Neutrophil (primary cell): ENCODE measurements at regions not wholly inside any gene's neighbourhood (a gene's known extent, or its start where the extent isn't known, plus 50 kb on each side); places are given as distances from the start of the nearest gene placed in this dataset.

Source experiments
- H3K27ac ChIP-seq: fragments of 200-600 bp; sonication (generic); 2 replicates; pipeline ENCODE4 v1.5.1; 2016; ENCODE audit warnings: mild to moderate bottlenecking, moderate library complexity
- H3K27me3 ChIP-seq: fragments of 200-600 bp; sonication (generic); 2 replicates; pipeline ENCODE4 v1.6.0; 2016; ENCODE audit warnings: mild to moderate bottlenecking
- H3K36me3 ChIP-seq: fragments of 200-600 bp; sonication (generic); 2 replicates; pipeline ENCODE4 v1.5.1; 2017
- H3K4me1 ChIP-seq, 2 experiments: fragments of 200-600 bp in 1 of 2; sonication (generic) in 1 of 2; 1 replicate in 1 of 2; 2 replicates in 1 of 2; pipeline versions ENCODE4 v1.5.1 to v1.6.1; 2013 to 2016; ENCODE audit warnings: low read depth in 1 of 2, low read length in 1 of 2, mild to moderate bottlenecking in 1 of 2, moderate library complexity in 1 of 2; ENCODE audit not compliant: control insufficient read depth in 1 of 2, insufficient read depth in 1 of 2
- H3K4me3 ChIP-seq, 2 experiments: fragments of 200-600 bp in 1 of 2; sonication (generic) in 1 of 2; 1 replicate in 1 of 2; 2 replicates in 1 of 2; pipeline ENCODE4 v1.5.1; 2013 to 2016; ENCODE audit warnings: low read depth in 1 of 2, low read length in 1 of 2, mild to moderate bottlenecking in 1 of 2, moderate library complexity in 1 of 2
- H3K9me3 ChIP-seq: fragments of 200-600 bp; sonication (generic); 2 replicates; pipeline ENCODE4 v1.5.1; 2016
- TF ChIP-seq, protein P1 (sequence below): fragments of 200-600 bp; sonication (generic); IDR thresholded peaks from 2 replicates; pipeline ENCODE4 v1.5.1; 2016; ENCODE audit warnings: antibody characterized with exemption

DNA sequence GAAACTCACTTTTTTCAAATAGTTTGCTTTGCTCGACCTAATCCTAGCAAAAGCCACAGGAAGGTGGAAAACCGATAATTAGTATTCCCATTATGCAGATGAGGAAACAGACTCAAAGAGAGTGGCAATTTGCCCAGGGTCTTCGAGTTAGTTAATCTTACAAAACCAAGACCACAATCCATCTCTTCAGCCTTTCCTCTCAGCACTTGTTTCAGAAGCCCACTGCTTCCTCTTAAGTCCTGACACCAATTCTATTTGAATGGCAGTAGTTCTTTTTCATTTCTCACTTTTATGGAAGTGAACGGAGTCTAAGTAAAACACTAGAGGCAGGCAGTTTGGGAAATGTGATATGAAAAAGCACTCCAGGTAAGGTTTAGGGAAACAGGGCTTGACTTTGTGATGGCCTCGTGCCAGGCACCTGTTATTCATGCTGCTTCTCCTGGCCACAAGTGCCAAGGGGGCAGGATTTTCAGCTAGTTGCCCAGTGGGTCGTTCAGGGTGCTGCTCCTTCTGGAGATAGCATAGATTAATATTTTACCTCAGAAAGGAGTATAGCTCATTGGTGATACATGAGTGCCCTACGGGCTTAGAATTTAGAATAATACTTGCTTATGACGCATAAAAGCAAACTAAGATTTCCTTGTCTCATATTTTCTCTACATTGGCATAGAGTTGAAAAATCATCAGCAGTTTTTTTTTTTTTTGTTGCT, 76.6 kb upstream of the NRIP1 start:
- TF ChIP-seq, protein P1, sequence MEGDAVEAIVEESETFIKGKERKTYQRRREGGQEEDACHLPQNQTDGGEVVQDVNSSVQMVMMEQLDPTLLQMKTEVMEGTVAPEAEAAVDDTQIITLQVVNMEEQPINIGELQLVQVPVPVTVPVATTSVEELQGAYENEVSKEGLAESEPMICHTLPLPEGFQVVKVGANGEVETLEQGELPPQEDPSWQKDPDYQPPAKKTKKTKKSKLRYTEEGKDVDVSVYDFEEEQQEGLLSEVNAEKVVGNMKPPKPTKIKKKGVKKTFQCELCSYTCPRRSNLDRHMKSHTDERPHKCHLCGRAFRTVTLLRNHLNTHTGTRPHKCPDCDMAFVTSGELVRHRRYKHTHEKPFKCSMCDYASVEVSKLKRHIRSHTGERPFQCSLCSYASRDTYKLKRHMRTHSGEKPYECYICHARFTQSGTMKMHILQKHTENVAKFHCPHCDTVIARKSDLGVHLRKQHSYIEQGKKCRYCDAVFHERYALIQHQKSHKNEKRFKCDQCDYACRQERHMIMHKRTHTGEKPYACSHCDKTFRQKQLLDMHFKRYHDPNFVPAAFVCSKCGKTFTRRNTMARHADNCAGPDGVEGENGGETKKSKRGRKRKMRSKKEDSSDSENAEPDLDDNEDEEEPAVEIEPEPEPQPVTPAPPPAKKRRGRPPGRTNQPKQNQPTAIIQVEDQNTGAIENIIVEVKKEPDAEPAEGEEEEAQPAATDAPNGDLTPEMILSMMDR, result no peak
- no peaks in the 10 kb centered on the region for H3K36me3 ChIP-seq
- H3K27me3 ChIP-seq, result no peaks in the 10 kb centered on the region
- H3K27ac ChIP-seq, result no peak overlapping the region
- no peaks in the 10 kb centered on the region for H3K4me1 ChIP-seq
- H3K4me3 ChIP-seq, result no peak overlapping the region
- no peaks in the 10 kb centered on the region for H3K9me3 ChIP-seq

DNA sequence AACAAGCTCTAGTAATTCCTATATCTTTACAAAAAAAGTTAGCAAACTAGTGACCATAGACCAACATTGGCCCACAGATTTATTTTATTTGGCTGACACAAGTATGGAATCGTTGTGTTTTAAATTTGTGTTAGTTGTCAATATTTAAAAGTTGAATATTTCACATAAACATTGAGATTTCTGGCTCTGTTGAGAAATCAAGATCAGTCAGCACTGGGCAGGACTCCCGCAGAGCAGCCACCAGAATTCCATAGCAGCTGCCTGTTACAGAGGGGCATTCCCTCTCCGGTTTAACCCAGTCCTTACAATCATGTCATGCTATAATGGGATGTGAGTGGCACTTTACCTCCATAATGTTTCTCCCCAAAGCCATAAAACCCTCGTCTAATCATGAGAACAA, 79.2 kb upstream of the NRIP1 start:
- Histone ChIP-seq H3K27me3 (no peaks in the 10 kb centered on the region), H3K27ac (no peak overlapping the region), H3K9me3 (no peaks in the 10 kb centered on the region), H3K4me1 (no peaks in the 10 kb centered on the region), H3K4me3 (no peak overlapping the region), H3K36me3 (no peaks in the 10 kb centered on the region)
- TF ChIP-seq, protein P1, result no peak

DNA sequence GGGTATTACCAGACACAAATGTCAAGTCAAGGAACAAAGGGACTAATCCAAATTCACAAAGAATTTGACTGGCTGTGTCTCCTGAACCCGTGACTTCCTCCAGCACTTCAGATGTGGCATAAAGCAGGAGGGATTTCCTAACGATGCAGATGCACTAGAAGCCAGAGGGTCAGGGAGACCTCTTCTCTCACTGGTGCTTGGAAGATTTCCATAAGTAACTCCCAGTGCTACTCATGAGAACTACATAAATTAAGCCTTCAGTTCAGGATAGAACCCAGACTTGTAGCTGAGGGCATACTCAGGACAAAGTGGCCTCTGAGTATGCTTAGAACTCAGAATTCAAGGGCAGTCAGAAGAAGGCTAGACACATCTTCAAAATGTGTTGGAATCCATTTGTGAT, 83.6 kb upstream of the NRIP1 start:
- H3K27me3 ChIP-seq, result no peaks in the 10 kb centered on the region
- H3K4me3 ChIP-seq, result no peak overlapping the region
- no peaks in the 10 kb centered on the region for H3K36me3 ChIP-seq
- no peak overlapping the region for H3K27ac ChIP-seq
- no peaks in the 10 kb centered on the region for H3K9me3 ChIP-seq
- TF ChIP-seq, protein P1, result no peak
- no peaks in the 10 kb centered on the region for H3K4me1 ChIP-seq

DNA sequence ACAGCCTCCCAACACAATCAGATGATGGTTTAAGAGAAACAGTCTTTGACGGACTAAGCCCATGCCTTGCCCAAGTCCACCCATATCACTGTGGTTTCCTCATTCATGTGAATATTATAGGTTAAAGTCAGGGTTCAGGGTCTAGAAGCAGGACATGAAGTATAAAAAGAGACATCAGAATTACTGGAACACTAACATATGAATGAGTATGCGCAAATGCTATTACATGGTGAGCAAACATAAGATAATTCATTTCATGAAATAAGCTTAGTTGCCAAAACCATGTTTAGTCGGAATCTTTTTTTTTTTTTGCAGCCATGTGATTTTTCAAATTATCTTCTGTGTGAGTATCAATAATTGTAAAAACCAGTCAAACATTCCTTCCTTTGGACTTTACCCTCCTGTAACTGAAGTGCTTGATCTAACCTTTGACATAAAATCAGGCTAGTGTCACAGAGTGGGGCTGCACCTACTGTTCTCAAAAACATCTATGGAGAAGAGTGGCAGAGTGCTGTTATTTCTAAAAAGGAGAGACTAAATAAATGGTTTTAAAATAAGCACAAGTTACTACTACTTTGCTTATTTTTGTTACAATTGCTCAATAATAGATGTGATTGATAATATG, 84.9 kb upstream of the NRIP1 start:
- H3K36me3 ChIP-seq, result no peaks in the 10 kb centered on the region
- TF ChIP-seq, protein P1, result no peak
- H3K4me3 ChIP-seq, result no peak overlapping the region

DNA sequence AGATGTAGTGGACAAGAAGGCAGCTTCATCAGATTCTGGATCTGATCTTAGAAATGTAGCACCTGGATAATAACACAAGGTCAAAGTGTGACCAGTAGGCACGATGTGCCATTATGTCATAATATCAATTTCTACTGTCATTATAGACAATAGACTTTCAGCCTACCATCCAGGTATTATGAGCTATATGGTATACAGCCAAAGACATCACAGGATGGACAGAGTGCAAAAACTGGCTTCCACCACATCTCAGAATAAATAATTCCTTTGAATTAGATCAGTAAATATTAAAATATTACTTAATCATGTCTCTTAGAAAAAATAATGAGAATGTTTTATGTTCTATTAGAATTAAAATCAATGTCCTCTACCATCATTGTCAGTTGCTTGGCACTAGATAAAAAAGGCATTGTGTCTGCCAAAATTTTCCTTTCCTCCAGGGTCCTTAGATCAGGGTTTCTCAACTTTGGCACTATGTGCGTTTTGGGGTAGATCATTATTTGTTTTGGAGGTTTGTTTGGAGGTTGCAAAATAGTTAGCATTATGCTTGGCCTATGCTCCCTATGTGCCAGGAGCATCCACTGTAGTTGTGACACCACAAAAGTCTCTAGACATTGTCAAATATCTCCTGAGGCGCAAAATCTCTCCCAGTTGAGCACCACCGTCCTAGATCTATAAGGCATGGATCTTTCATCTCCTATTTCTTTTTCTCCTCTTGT, 86.7 kb upstream of the NRIP1 start:
- Histone ChIP-seq H3K36me3 (no peaks in the 10 kb centered on the region), H3K27ac (no peak overlapping the region), H3K4me1 (no peaks in the 10 kb centered on the region), H3K4me3 (no peak overlapping the region), H3K27me3 (no peaks in the 10 kb centered on the region), H3K9me3 (no peaks in the 10 kb centered on the region)
- TF ChIP-seq, protein P1, result no peak

More for the DNA sequence above, 84.9 kb upstream of the NRIP1 start:
- H3K27ac ChIP-seq, result no peak overlapping the region
- no peaks in the 10 kb centered on the region for H3K4me1 ChIP-seq
- no peaks in the 10 kb centered on the region for H3K9me3 ChIP-seq
- H3K27me3 ChIP-seq, result no peaks in the 10 kb centered on the region
